ENCODE measurements at regions not wholly inside any gene's neighbourhood (a gene's known extent, or its start where the extent isn't known, plus 50 kb on each side); places are given as distances from the start of the nearest gene placed in this dataset.

DNA sequence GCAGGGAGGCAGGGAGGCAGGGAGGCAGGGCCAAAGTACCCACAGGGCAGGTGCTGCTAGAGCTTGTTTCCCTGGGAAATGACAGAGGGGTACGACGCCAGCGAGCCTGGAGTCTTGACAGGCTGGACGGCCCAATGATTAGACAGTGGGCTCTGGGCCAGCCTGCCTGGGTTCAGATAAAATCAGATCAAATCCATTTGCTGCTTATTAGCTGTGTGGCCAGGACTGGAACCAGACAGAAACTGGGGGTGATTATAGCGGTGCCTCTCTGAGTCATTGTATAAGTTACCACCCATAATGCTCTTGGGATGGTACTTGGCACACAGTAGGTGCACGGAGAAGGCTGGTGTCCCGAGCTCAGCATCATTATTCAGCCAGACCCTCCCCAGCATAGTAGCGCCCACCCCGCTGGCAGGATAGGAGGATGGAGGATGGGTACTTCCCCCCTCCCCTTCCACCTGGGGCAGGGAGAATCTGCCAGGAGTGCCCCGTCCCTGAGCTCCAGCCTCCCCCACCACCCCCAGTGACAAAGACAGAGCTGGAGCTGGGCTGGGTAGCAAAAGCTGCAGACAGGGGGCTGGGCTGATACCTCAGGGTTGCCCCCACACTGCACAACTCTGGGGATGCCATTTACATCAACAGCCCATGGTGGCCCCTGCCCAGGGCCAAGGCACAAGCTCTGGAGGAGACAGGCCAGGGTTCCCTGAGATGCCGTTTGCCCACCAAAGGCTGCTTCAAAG is 77.6 kb upstream of the TNRC6C start:
- no peaks in the 10 kb centered on the region for H3K36me3 ChIP-seq (ENCODE audit: control insufficient read depth, insufficient read depth, low read length, severe bottlenecking)
- DNase-seq (ENCODE audit: low read depth), result no peak
- peaks cover 22% of the 10 kb centered on the region for H3K4me1 ChIP-seq (ENCODE audit: control insufficient read depth, insufficient read depth, low read length)
- peak overlapping the region; percentile 5 for H3K9ac ChIP-seq (ENCODE audit: low read length)
- peaks cover 14% of the 10 kb centered on the region for H3K9me3 ChIP-seq (ENCODE audit: control insufficient read depth, low read length)
- H3K4me3 ChIP-seq (ENCODE audit: low read length), result no peak overlapping the region
- peaks cover 23% of the 10 kb centered on the region for H3K27me3 ChIP-seq (replicated peaks; ENCODE audit: control insufficient read depth, insufficient read depth, low read length)

GRCh38 chr17:77881545-77881944 is 77.0 kb upstream of the TNRC6C start:
- Histone ChIP-seq H3K4me3 (ENCODE audit: low read length) (no peak overlapping the region), H3K9ac (ENCODE audit: low read length) (peak overlapping the region; percentile 5), H3K27me3 (replicated peaks; ENCODE audit: control insufficient read depth, insufficient read depth, low read length) (peaks cover 29% of the 10 kb centered on the region), H3K4me1 (ENCODE audit: control insufficient read depth, insufficient read depth, low read length) (peaks cover 22% of the 10 kb centered on the region), H3K36me3 (ENCODE audit: control insufficient read depth, insufficient read depth, low read length, severe bottlenecking) (no peaks in the 10 kb centered on the region), H3K9me3 (ENCODE audit: control insufficient read depth, low read length) (peaks cover 8% of the 10 kb centered on the region)
- peak; percentile 65 for DNase-seq (ENCODE audit: low read depth)

- Histone ChIP-seq H3K4me1 (ENCODE audit: control insufficient read depth, insufficient read depth, low read length) (peaks cover 22% of the 10 kb centered on the region), H3K9ac (ENCODE audit: low read length) (no peak overlapping the region), H3K4me3 (ENCODE audit: low read length) (no peak overlapping the region), H3K36me3 (ENCODE audit: control insufficient read depth, insufficient read depth, low read length, severe bottlenecking) (no peaks in the 10 kb centered on the region), H3K27me3 (replicated peaks; ENCODE audit: control insufficient read depth, insufficient read depth, low read length) (peaks cover 34% of the 10 kb centered on the region), H3K9me3 (ENCODE audit: control insufficient read depth, low read length) (peaks cover 5% of the 10 kb centered on the region)
- no peak for DNase-seq (ENCODE audit: low read depth)
These were observed 76.5 kb upstream of the TNRC6C start for GRCh38 chr17:77882040-77882439.

DNA sequence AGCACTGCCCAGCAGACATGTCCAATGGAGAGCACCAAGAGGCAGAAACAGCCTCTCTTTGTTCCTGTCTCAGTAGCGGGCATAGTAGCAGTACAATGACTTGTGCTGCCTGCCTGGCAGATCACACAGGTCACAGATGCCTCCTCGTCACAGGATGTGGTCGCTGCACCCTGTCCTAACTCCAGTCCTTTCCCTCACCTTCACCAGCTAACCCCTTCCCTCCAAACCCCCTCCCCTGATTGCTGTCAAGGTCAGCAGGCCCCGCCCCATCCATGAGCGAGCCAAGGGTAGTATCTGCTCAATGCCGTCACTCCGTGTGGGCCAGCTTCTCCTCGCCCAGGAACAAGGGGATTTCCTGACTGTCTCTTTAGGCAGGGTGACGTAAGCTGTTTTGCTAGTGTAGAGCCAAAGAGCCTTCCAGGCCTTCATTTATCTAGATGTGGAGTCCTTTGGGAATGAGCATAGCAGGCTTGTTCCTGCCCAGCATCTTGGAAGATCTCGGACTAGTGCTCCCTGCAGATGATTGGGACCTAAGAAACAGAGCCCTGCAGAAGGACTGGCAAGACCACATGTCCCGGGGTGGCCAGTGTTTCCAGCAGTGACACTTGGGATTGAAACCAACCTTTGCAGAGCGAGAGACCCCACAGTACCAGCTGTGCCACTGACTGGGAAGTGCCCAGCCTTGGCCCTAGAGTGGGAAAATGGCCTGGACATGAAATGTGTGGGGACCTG is 75.9 kb upstream of the TNRC6C start:
- peak; percentile 31 for DNase-seq (ENCODE audit: low read depth)
- Histone ChIP-seq H3K4me1 (ENCODE audit: control insufficient read depth, insufficient read depth, low read length) (peaks cover 28% of the 10 kb centered on the region), H3K27me3 (replicated peaks; ENCODE audit: control insufficient read depth, insufficient read depth, low read length) (peaks cover 35% of the 10 kb centered on the region), H3K9ac (ENCODE audit: low read length) (no peak overlapping the region), H3K36me3 (ENCODE audit: control insufficient read depth, insufficient read depth, low read length, severe bottlenecking) (no peaks in the 10 kb centered on the region), H3K9me3 (ENCODE audit: control insufficient read depth, low read length) (no peaks in the 10 kb centered on the region), H3K4me3 (ENCODE audit: low read length) (no peak overlapping the region)

GRCh38 chr17:77883213-77883650 is 75.3 kb upstream of the TNRC6C start:
- Histone ChIP-seq H3K4me1 (ENCODE audit: control insufficient read depth, insufficient read depth, low read length) (peaks cover 34% of the 10 kb centered on the region), H3K27me3 (replicated peaks; ENCODE audit: control insufficient read depth, insufficient read depth, low read length) (peaks cover 31% of the 10 kb centered on the region), H3K4me3 (ENCODE audit: low read length) (no peak overlapping the region), H3K36me3 (ENCODE audit: control insufficient read depth, insufficient read depth, low read length, severe bottlenecking) (no peaks in the 10 kb centered on the region), H3K9me3 (ENCODE audit: control insufficient read depth, low read length) (no peaks in the 10 kb centered on the region), H3K9ac (ENCODE audit: low read length) (no peak overlapping the region)
- DNase-seq (ENCODE audit: low read depth), result no peak

DNA sequence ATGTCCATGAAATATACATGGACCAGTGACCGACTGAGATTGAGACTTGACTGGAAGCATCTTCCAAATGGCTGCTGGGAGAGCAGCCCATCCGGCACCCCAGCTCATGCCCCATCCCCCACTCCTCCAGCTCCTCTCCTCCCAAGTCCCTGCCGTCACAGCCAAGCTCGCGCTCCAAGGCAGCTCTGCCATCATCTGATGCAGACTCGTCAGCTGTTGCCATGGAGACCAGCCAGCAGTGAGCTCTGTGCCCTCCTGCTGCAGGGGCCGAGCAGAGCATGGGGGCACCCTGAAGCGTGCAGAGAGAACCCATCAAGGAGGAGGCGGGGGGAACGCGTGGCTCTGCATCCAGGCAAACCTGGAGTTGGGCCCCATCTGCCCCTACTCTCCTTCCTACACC is 74.5 kb upstream of the TNRC6C start:
- Histone ChIP-seq H3K9me3 (ENCODE audit: control insufficient read depth, low read length) (no peaks in the 10 kb centered on the region), H3K36me3 (ENCODE audit: control insufficient read depth, insufficient read depth, low read length, severe bottlenecking) (no peaks in the 10 kb centered on the region), H3K4me1 (ENCODE audit: control insufficient read depth, insufficient read depth, low read length) (peaks cover 35% of the 10 kb centered on the region), H3K9ac (ENCODE audit: low read length) (no peak overlapping the region), H3K4me3 (ENCODE audit: low read length) (no peak overlapping the region), H3K27me3 (replicated peaks; ENCODE audit: control insufficient read depth, insufficient read depth, low read length) (peaks cover 33% of the 10 kb centered on the region)
- DNase-seq (ENCODE audit: low read depth), result no peak

DNA sequence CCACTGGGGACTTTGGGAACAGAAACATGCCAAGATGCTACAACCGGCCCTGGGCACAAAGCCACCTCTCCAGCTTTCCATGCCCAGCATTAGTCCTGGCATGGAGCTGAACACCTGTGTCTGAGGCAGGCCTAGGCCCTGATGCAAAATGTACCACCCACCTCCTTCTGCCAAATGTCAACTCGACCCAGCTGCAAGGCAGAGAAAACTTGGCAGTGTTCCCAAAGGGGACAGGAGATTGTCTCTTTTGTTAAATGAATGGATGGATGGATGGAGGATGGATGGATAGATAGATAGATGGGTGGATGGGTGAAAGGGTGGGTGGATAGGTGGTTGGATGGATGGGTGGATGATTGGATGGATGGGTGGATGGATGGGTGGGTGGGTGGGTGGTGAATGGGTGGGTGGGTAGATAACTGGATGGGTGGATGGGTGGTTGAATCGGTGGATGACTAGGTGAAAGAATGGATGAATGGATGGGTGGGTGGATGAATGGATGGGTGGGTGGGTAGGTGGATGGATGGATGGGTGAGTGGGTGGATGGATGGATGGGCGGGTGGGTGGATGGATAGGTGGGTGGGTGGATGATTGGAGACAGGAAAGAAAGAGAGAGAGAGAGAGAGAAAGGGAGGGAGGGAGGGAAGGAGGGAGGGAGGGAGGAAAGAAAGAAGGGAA is 73.4 kb upstream of the TNRC6C start:
- H3K36me3 ChIP-seq (ENCODE audit: control insufficient read depth, insufficient read depth, low read length, severe bottlenecking), result no peaks in the 10 kb centered on the region
- H3K27me3 ChIP-seq (replicated peaks; ENCODE audit: control insufficient read depth, insufficient read depth, low read length), result peaks cover 34% of the 10 kb centered on the region
- H3K4me3 ChIP-seq (ENCODE audit: low read length), result no peak overlapping the region
- H3K9ac ChIP-seq (ENCODE audit: low read length), result no peak overlapping the region
- DNase-seq (ENCODE audit: low read depth), result no peak
- H3K9me3 ChIP-seq (ENCODE audit: control insufficient read depth, low read length), result no peaks in the 10 kb centered on the region
- H3K4me1 ChIP-seq (ENCODE audit: control insufficient read depth, insufficient read depth, low read length), result peaks cover 35% of the 10 kb centered on the region

DNA sequence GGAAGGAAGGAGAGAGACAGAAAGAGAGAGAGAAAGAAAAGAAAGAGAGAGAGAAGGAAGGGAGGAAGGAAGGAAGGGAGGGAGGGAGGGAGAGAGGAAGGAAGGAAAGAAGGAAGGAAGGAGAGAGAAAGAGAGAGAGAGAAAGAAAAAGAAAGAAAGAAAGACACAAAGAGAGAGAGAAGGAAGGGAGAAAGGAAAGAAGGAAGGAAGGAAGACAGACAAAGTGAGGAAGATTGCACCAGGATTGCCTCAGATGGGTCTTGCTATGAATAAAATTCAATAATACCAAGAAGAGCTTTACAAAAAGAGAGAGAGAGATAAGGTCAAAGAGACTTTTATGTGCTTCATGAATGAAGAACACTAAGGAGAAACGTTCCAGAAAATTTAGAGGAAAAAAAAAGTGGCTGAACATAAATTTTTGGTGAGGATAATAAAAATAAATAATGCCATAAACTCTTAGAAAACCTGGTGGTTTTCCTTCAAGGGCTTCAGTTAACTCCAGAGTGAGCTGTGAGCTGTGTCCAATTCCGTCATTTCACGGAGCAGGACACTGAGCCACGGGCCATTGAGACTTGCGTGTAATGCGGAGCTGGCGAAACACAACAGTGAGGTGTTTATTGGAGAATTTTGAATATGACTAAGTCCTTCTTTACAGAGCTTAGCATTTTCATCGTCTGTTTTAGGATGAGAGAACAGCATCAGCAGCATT is 72.7 kb upstream of the TNRC6C start:
- Histone ChIP-seq H3K9me3 (ENCODE audit: control insufficient read depth, low read length) (no peaks in the 10 kb centered on the region), H3K4me1 (ENCODE audit: control insufficient read depth, insufficient read depth, low read length) (peaks cover 34% of the 10 kb centered on the region), H3K27me3 (replicated peaks; ENCODE audit: control insufficient read depth, insufficient read depth, low read length) (peaks cover 28% of the 10 kb centered on the region), H3K9ac (ENCODE audit: low read length) (no peak overlapping the region), H3K4me3 (ENCODE audit: low read length) (no peak overlapping the region), H3K36me3 (ENCODE audit: control insufficient read depth, insufficient read depth, low read length, severe bottlenecking) (no peaks in the 10 kb centered on the region)
- no peak for DNase-seq (ENCODE audit: low read depth)

- Histone ChIP-seq H3K9me3 (ENCODE audit: control insufficient read depth, low read length) (no peaks in the 10 kb centered on the region), H3K4me1 (ENCODE audit: control insufficient read depth, insufficient read depth, low read length) (peaks cover 29% of the 10 kb centered on the region), H3K4me3 (ENCODE audit: low read length) (no peak overlapping the region), H3K36me3 (ENCODE audit: control insufficient read depth, insufficient read depth, low read length, severe bottlenecking) (no peaks in the 10 kb centered on the region), H3K9ac (ENCODE audit: low read length) (no peak overlapping the region), H3K27me3 (replicated peaks; ENCODE audit: control insufficient read depth, insufficient read depth, low read length) (peaks cover 28% of the 10 kb centered on the region)
- no peak for DNase-seq (ENCODE audit: low read depth)
These were observed 72.1 kb upstream of the TNRC6C start for GRCh38 chr17:77886387-77886728.

GRCh38 chr17:77887110-77887463 is 71.4 kb upstream of the TNRC6C start:
- DNase-seq (ENCODE audit: low read depth), result no peak
- H3K4me1 ChIP-seq (ENCODE audit: control insufficient read depth, insufficient read depth, low read length), result peaks cover 22% of the 10 kb centered on the region
- peaks cover 33% of the 10 kb centered on the region for H3K27me3 ChIP-seq (replicated peaks; ENCODE audit: control insufficient read depth, insufficient read depth, low read length)
- H3K36me3 ChIP-seq (ENCODE audit: control insufficient read depth, insufficient read depth, low read length, severe bottlenecking), result no peaks in the 10 kb centered on the region
- peak overlapping the region; percentile 82 for H3K4me3 ChIP-seq (ENCODE audit: low read length)
- H3K9me3 ChIP-seq (ENCODE audit: control insufficient read depth, low read length), result no peaks in the 10 kb centered on the region
- H3K9ac ChIP-seq (ENCODE audit: low read length), result peak overlapping the region; percentile 70

Measured in adipocyte (in vitro differentiated cells).